Heart left ventricle (tissue), 13 donors: ENCODE measurements at regions not wholly inside any gene's neighbourhood (a gene's known extent, or its start where the extent isn't known, plus 50 kb on each side); places are given as distances from the start of the nearest gene placed in this dataset.

ENCODE experiments used
- POLR2A ChIP-seq, 2 donors: fragments of 450-650 bp; IDR thresholded peaks; one replicate each; pipeline ENCODE4 v1.6.1; 2017; ENCODE audit warnings: antibody characterized with exemption in 2 of 2, mild to moderate bottlenecking in 2 of 2, moderate library complexity in 2 of 2
- TF ChIP-seq, protein P1 (sequence below), 12 donors: fragments of 200-600 bp; sonication (generic) in 4 of 12; IDR thresholded peaks; one replicate each; pipeline versions ENCODE4 v1.5.0 to v1.8.0; 2018 to 2022; ENCODE audit warnings: antibody characterized with exemption in 12 of 12, mild to moderate bottlenecking in 5 of 12
- donor health status: ischemic (EF 13 %, LVEDD 7.1; RV severe dilation, severe dysfunction).
- donor health status: DM: no; HTN: yes; CAD: no.
- donor health status: DM: no; HTN: no; CAD: no.
- donor health status: ischemic (EF 25% LVEDD 6.9; RV normal size, moderate dysfunction).
- donor health status: ischemic (EF 25% LVEDD 5.7; RV mildly dilated, moderate dysfunction).
- donor health status: ischemic (EF 35%, LVEDD 5.7; RV mildly dilated, moderate dysfunction).
- donor health status: nonischemic (EF 11% LVEDD 7.7; RV severe dilation, severe dysfunction).
- donor health status: DM: yes; HTN: yes; CAD: no.
- donor health status: PGD.
- donor health status: ischemic (EF 29% LVEDD 5.4; RV normal size, mild dysfunction).
- donor health status: nonischemic (EF 23%, LVEDD 6.1; RV moderate dilation, normal function).

DNA sequence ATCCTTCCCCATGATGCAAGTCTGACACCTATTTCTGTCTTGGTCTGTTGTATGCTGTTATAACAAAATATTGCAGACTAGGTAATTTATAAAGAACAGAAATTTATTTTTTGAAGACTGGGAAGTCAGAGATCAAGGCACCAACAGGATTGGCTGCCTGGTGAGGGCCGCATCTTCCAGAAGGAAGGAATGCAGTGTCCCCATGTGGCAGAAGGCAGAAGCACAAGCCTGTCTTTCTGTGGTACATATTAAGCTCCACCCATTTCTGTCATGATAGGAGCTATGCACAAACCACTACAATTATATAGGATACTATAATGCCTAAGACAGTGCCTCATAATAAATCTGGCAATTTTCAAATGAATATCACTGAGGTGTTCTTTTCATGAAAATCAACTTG lies 502.3 kb upstream of the DIAPH2 start:
- TF ChIP-seq, protein P1, sequence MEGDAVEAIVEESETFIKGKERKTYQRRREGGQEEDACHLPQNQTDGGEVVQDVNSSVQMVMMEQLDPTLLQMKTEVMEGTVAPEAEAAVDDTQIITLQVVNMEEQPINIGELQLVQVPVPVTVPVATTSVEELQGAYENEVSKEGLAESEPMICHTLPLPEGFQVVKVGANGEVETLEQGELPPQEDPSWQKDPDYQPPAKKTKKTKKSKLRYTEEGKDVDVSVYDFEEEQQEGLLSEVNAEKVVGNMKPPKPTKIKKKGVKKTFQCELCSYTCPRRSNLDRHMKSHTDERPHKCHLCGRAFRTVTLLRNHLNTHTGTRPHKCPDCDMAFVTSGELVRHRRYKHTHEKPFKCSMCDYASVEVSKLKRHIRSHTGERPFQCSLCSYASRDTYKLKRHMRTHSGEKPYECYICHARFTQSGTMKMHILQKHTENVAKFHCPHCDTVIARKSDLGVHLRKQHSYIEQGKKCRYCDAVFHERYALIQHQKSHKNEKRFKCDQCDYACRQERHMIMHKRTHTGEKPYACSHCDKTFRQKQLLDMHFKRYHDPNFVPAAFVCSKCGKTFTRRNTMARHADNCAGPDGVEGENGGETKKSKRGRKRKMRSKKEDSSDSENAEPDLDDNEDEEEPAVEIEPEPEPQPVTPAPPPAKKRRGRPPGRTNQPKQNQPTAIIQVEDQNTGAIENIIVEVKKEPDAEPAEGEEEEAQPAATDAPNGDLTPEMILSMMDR (IDR thresholded peaks at IDR 0.05) = peak in 9 of 12 donors; percentile 12 to 46 (median 24)
- no peak for TF ChIP-seq POLR2A (IDR thresholded peaks at IDR 0.05)
